Fibroblast of lung (primary cell): ENCODE measurements at regions not wholly inside any gene's neighbourhood (a gene's known extent, or its start where the extent isn't known, plus 50 kb on each side); places are given as distances from the start of the nearest gene placed in this dataset.

Experiments
- DNase-seq, 2 donors: peaks; one replicate each; pipeline versions ENCODE4 v3.0.0 to v3.0.0-alpha.2; 2010; ENCODE audit warnings: low read depth in 2 of 2
- H2AFZ ChIP-seq: 2 replicates; pipeline ENCODE4 v1.5.1; 2012; ENCODE audit warnings: low read length, control low read depth, inconsistent platforms
- H3K27ac ChIP-seq: 2 replicates; pipeline ENCODE4 v1.5.1; 2011; ENCODE audit warnings: low read length, control low read depth; ENCODE audit not compliant: insufficient read depth
- H3K27me3 ChIP-seq: 2 replicates; pipeline ENCODE4 v1.5.1; 2011; ENCODE audit warnings: mild to moderate bottlenecking, low read length; ENCODE audit not compliant: control insufficient read depth, insufficient read depth
- H3K36me3 ChIP-seq: 2 replicates; pipeline ENCODE4 v1.5.1; 2011; ENCODE audit warnings: low read length; ENCODE audit not compliant: control insufficient read depth, insufficient read depth
- H3K4me1 ChIP-seq: 2 replicates; pipeline ENCODE4 v1.5.1; 2011; ENCODE audit warnings: low read length; ENCODE audit not compliant: control insufficient read depth, insufficient read depth; ENCODE audit errors: extremely low read depth
- H3K4me2 ChIP-seq: 2 replicates; pipeline ENCODE4 v1.5.1; 2011; ENCODE audit warnings: low read length, control low read depth; ENCODE audit not compliant: insufficient read depth; ENCODE audit errors: extremely low read depth
- H3K4me3 ChIP-seq, 4 experiments: fragments of 200-600 bp in 1 of 4; sonication (generic) in 1 of 4; replicated peaks in 1 of 4; 2 replicates each; pipeline ENCODE4 v1.5.1; 2011 to 2016; ENCODE audit warnings: low read length in 4 of 4, low read depth in 3 of 4, mild to moderate bottlenecking in 3 of 4, control low read depth in 2 of 4, inconsistent platforms in 1 of 4, mixed read lengths in 1 of 4; ENCODE audit not compliant: insufficient read depth in 1 of 4; ENCODE audit errors: control extremely low read depth in 1 of 4
- H3K79me2 ChIP-seq: 2 replicates; pipeline ENCODE4 v1.5.1; 2012; ENCODE audit warnings: mild to moderate bottlenecking, low read length, inconsistent platforms; ENCODE audit not compliant: control insufficient read depth, insufficient read depth
- H3K9ac ChIP-seq: 2 replicates; pipeline ENCODE4 v1.5.1; 2011; ENCODE audit warnings: mild to moderate bottlenecking, low read length, control low read depth; ENCODE audit not compliant: insufficient read depth
- H3K9me3 ChIP-seq: 2 replicates; pipeline ENCODE4 v1.5.1; 2012; ENCODE audit warnings: low read depth, low read length; ENCODE audit not compliant: control insufficient read depth, insufficient read depth
- H4K20me1 ChIP-seq: 2 replicates; pipeline ENCODE4 v1.5.1; 2011; ENCODE audit warnings: low read length; ENCODE audit not compliant: control insufficient read depth, insufficient read depth; ENCODE audit errors: extremely low read depth
- CTCF ChIP-seq, 2 donors: IDR thresholded peaks in 1 of 2; conservative IDR thresholded peaks in 1 of 2; 1 replicate in 1 of 2; 2 replicates in 1 of 2; pipeline ENCODE4 v1.5.1; 2011 to 2012; ENCODE audit warnings: low read length in 2 of 2, control low read depth in 1 of 2, inconsistent platforms in 1 of 2, low read depth in 1 of 2, mild to moderate bottlenecking in 1 of 2
- EZH2 ChIP-seq: IDR thresholded peaks from 2 replicates; pipeline ENCODE4 v1.5.1; 2012; ENCODE audit warnings: low read length, control low read depth, mild to moderate bottlenecking; ENCODE audit errors: missing control alignments

- Histone ChIP-seq H3K9ac (no peak overlapping the region), H3K27ac (no peak overlapping the region), H4K20me1 (no peaks in the 10 kb centered on the region), H3K4me1 (no peaks in the 10 kb centered on the region), H2AFZ (no peak overlapping the region), H3K36me3 (no peaks in the 10 kb centered on the region), H3K4me2 (no peak overlapping the region), H3K9me3 (no peaks in the 10 kb centered on the region), H3K4me3 (no peak overlapping the region), H3K79me2 (no peaks in the 10 kb centered on the region), H3K27me3 (no peaks in the 10 kb centered on the region)
- no peak for TF ChIP-seq EZH2
- no peak for TF ChIP-seq CTCF (conservative IDR thresholded peaks at IDR 0.05 in 1 of 2, IDR thresholded peaks at IDR 0.05 in 1 of 2; ENCODE audit: low read depth in 1 of 2, low read length in 2 of 2)
- no peak for DNase-seq
Measured at GRCh38 chr20:48465271-48465670, 362.5 kb downstream of the PREX1 start.

- no peak overlapping the region for H3K4me3 ChIP-seq
- H3K9me3 ChIP-seq, result no peaks in the 10 kb centered on the region
- H3K4me2 ChIP-seq, result no peak overlapping the region
- no peaks in the 10 kb centered on the region for H4K20me1 ChIP-seq
- peak; percentile 42 to 75 for DNase-seq
- no peaks in the 10 kb centered on the region for H3K4me1 ChIP-seq
- H3K79me2 ChIP-seq, result no peaks in the 10 kb centered on the region
- no peak overlapping the region for H3K9ac ChIP-seq
- H3K36me3 ChIP-seq, result no peaks in the 10 kb centered on the region
- H3K27me3 ChIP-seq, result no peaks in the 10 kb centered on the region
- no peak for TF ChIP-seq CTCF (conservative IDR thresholded peaks at IDR 0.05 in 1 of 2, IDR thresholded peaks at IDR 0.05 in 1 of 2; ENCODE audit: low read depth in 1 of 2, low read length in 2 of 2)
- TF ChIP-seq EZH2, result no peak
- no peak overlapping the region for H3K27ac ChIP-seq
- no peak overlapping the region for H2AFZ ChIP-seq
Measured at GRCh38 chr20:48463916-48464315, 363.9 kb downstream of the PREX1 start.

- H3K9me3 ChIP-seq, result no peaks in the 10 kb centered on the region
- no peak overlapping the region for H3K4me2 ChIP-seq
- DNase-seq, result no peak
- no peak overlapping the region for H3K9ac ChIP-seq
- H3K36me3 ChIP-seq, result no peaks in the 10 kb centered on the region
- H3K4me1 ChIP-seq, result no peaks in the 10 kb centered on the region
- H3K27me3 ChIP-seq, result no peaks in the 10 kb centered on the region
- H3K4me3 ChIP-seq, result no peak overlapping the region
- H3K79me2 ChIP-seq, result no peaks in the 10 kb centered on the region
- no peaks in the 10 kb centered on the region for H4K20me1 ChIP-seq
- H2AFZ ChIP-seq, result no peak overlapping the region
- TF ChIP-seq CTCF (conservative IDR thresholded peaks at IDR 0.05 in 1 of 2, IDR thresholded peaks at IDR 0.05 in 1 of 2; ENCODE audit: low read depth in 1 of 2, low read length in 2 of 2), result no peak
- no peak for TF ChIP-seq EZH2
- H3K27ac ChIP-seq, result no peak overlapping the region
Measured at GRCh38 chr20:48463096-48463720, 364.6 kb downstream of the PREX1 start.
